Liver (tissue), 3 donors: ENCODE measurements at regions not wholly inside any gene's neighbourhood (a gene's known extent, or its start where the extent isn't known, plus 50 kb on each side); places are given as distances from the start of the nearest gene placed in this dataset.

Source experiments
- CTCF ChIP-seq: fragments of 150-350 bp; IDR thresholded peaks from 2 replicates; pipeline ENCODE4 v1.5.1; 2017; ENCODE audit warnings: improper control_type of control experiment, low read depth, low read length; ENCODE audit not compliant: missing input control
- RAD21 ChIP-seq, 2 donors: IDR thresholded peaks; 2 replicates each; pipeline ENCODE4 v1.6.1; 2016; ENCODE audit warnings: antibody characterized with exemption in 2 of 2, mild to moderate bottlenecking in 2 of 2
- TAF1 ChIP-seq: conservative IDR thresholded peaks from 2 replicates; pipeline ENCODE4 v1.6.1; 2016; ENCODE audit warnings: antibody characterized with exemption, mild to moderate bottlenecking
- YY1 ChIP-seq: IDR thresholded peaks from 2 replicates; pipeline ENCODE4 v1.6.1; 2016; ENCODE audit warnings: antibody characterized with exemption, mild to moderate bottlenecking
- donor health status: healthy.
- donor health status: healthy.

- TF ChIP-seq CTCF: no peak
- TF ChIP-seq TAF1: no peak
- TF ChIP-seq YY1: no peak
- no peak for TF ChIP-seq RAD21 (IDR thresholded peaks at IDR 0.05)
Observed at GRCh38 chr9:20215552-20215951, 406.7 kb downstream of the MLLT3 start.
